Fibroblast of skin of right quadriceps (primary cell): ENCODE measurements at regions not wholly inside any gene's neighbourhood (a gene's known extent, or its start where the extent isn't known, plus 50 kb on each side); places are given as distances from the start of the nearest gene placed in this dataset.

Experiments
- DNase-seq: peaks from one replicate; pipeline ENCODE4 v3.0.0-alpha.2; 2013

DNA sequence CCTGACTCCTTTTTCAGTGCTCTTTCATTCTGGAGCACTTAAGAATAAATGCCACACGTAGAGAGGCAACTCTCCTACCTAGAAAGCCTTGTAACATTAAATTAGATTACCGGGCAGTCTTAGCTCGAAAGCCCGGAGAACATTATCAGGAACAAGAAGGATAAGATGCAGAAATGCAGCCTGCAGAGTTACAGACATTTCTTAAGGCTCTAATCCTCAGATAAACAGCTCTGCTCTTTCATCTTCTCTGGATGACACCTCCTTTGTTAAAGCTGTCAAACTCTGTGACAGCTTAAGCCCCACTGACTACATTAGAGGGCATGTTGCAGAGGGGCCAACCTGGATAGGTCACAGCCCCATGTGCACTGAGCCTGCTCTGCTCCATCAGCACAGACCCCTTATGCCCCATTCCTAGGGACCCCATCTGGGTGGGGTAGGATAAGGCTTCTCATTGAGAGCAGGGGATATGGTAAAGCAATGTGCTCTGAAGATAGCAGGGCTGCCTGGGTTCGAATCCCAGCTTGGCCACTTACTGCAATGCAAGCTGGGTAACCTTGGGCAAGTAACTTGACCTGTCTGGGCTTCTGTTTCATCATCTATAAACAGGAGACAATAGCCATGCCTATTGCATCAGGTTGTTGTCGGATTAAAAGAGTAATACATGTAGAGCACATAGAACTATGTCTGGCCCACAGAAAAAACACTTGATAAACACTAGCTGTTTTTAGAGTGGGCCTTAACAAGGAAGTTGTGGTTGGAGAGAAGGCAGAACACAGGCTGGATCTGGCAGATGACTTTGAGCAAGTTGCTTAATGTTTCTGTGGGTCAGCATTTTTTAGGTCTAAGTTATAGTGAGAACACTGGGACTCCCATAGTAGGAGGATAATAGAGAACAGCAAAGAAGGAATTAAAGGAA lies 111.4 kb downstream of the THNSL2 start:
- DNase-seq, result no peak

- DNase-seq, result no peak
Measured at GRCh38 chr2:88269836-88270235, 99.7 kb downstream of the THNSL2 start.

- DNase-seq, result peak; percentile 4
Measured at GRCh38 chr2:88265352-88266303, 95.5 kb downstream of the THNSL2 start.

DNA sequence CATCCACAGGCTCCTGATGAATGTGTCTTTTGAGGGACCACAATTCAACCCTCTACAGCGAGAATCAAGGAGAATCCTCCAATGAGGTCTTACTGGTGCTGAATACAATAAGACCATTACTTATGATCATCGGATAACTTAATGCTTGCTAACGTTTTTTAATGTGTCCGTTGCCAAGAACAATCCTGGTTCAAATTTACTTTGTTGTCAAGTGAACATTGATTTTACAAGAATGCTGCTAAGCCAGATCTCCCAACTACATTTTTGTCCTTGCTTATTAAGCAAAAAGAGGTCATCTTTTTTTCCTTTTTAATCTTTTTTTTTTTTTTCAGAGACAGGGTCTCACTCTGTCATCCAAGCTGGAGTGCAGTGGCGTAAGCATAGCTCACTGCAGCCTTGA lies 93.7 kb downstream of the THNSL2 start:
- DNase-seq, result no peak

- no peak for DNase-seq
Measured at GRCh38 chr2:88261725-88262124, 91.6 kb downstream of the THNSL2 start.

DNA sequence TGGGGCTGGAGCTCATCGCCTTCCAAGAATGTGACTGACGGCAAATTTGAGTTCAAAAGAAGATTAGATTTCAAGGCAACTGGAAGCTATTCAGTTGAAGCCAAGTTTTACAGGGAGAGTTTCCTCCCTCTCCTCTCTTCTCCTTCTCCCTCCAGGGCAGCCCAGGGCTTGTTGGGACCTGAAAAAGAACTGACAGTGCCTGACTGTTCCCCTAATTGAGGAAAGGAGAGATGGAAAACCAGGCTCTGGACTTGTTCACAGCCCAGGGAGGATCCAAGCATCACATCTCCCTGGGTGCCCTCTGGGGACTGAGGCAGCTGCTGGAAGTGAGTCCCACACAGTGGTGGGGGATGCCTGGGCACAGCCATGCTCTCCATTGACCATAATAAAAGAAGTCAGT lies 88.1 kb downstream of the THNSL2 start:
- DNase-seq, result no peak

DNA sequence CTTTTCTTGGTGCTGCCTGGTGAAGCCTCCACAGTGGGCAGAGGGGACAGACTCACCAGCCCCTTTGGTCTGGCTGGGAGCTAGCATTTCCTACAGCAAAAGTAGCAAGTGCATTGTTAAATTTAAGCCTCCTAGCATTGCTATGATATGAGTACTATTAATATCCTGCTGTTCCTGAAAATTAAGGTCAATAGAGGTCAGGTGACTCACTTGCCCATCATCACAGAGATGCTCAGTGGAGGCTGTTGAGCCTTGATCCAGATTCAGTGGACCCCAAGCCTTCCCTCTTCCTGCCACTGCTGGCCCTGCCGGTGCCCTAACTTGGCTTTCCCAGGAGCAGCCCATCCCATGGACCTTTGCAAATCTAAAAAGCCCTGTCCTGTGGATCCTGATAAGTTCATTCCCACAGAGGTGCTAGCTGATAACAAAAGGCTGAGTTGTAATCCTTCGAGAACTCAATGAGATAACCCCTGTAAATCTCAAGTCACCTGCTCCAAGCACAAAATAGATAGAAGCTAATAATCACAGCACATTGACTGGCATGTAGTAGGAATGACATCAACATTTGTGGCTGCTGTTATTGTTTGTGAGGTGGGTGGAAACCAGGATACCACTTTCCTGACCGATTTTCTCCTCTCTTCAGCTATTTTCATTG lies 84.4 kb downstream of the THNSL2 start:
- DNase-seq, result no peak

DNA sequence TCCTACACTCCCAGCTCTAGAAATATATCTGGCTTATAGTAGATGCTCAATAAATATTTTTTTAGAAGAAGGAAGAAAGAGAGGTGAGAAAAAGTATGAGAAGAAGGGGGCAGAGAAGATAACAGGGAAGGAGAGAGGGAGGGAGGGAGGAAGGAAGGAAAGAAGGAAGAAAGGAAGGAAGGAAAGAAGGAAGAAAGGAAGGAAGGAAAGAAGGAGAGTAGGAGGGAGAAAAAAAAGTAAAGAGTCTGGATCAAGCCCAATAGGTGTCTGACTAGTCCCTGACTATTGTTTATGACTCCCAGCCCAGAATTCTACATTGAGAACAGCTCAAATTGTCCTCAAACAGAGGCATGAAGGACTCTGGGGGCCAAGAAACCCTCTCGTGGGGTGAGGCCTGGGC lies 83.9 kb downstream of the THNSL2 start:
- DNase-seq, result no peak

GRCh38 chr2:88253375-88253774 lies 83.2 kb downstream of the THNSL2 start:
- no peak for DNase-seq

- no peak for DNase-seq
Measured at GRCh38 chr2:88252646-88253045, 82.5 kb downstream of the THNSL2 start.

- DNase-seq, result no peak
Measured at GRCh38 chr2:88252111-88252510, 82.0 kb downstream of the THNSL2 start.

GRCh38 chr2:88250404-88250803 lies 80.3 kb downstream of the THNSL2 start:
- no peak for DNase-seq

- DNase-seq, result no peak
Measured at GRCh38 chr2:88248280-88248828, 78.2 kb downstream of the THNSL2 start.

DNA sequence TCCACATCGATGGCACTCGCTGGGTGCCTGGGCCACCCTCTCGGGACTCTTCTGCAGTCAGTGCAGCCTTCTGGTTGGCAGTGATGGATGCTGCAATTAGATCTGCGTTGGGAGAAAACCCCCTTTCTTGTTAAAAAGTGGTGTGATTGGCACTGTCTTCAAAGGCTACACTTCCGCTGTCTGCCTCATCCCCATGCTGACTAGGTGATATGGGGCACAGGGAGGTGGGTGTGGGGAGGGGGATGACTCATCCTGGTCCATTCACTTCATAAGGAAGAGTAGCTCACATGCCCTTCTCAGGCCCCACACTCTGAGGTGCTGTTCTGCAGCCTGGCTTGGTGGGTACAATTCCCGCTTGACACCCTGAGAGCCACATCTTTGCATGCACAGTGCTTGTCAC lies 77.4 kb downstream of the THNSL2 start:
- DNase-seq, result no peak

DNA sequence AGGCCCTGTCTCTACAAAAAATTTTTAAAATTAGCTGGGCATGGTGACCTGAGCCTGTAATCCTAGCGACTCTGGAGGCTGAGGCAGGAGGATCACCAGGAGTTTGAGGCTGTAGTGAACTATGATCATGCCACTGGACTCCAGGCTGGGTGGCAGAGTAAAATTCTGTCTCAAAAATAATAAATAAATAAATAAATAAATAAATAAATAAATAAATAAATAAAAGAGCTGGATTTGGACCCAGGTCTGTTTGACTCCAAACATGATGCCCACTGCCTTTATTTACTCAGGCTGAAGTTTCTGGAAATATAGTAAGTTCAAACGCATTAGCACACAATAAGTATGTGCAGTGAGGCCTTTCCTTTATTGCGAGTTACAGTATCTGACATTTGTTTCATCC lies 75.0 kb downstream of the THNSL2 start:
- no peak for DNase-seq

DNA sequence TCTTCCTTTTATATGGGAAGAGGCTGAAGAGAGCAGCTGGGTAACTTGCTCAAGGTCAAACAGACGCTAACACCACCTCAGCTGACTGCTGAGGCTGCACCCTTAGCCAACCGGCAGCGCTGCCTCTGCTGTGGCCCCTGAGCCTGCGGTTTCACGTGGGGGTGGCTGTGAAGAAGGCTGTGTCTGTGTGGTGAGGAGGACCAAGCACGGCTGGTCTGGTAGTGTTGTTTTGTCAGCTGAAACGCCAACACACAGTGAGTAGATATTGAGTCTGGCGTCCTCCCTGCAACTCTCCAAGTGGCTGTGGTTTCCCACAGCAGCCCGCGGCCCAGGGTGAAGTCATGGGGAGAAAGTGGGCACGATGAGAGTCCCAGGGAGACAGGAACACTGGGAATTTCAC lies 69.6 kb downstream of the THNSL2 start:
- no peak for DNase-seq

- no peak for DNase-seq
Measured at GRCh38 chr2:88236666-88237065, 66.5 kb downstream of the THNSL2 start.
